22Rv1 (cell line): ENCODE measurements at regions not wholly inside any gene's neighbourhood (a gene's known extent, or its start where the extent isn't known, plus 50 kb on each side); places are given as distances from the start of the nearest gene placed in this dataset.
"Not testable (repeated sequence)": the region's sequence is repeated elsewhere in the genome, so short reads cannot be mapped to it uniquely, and the experiment has no call there.

Experiments used
- H3K27ac ChIP-seq: fragments of 450-650 bp; 2 replicates; pipeline ENCODE4 v1.5.1; 2017
- ZFX ChIP-seq: fragments of 450-650 bp; IDR thresholded peaks from 2 replicates; pipeline ENCODE4 v1.6.1; 2017; ENCODE audit warnings: antibody characterized with exemption, borderline replicate concordance
- TF ChIP-seq, protein P1 (sequence below): fragments of 450-650 bp; IDR thresholded peaks from 2 replicates; pipeline ENCODE4 v1.5.1; 2017; ENCODE audit warnings: mild to moderate bottlenecking

DNA sequence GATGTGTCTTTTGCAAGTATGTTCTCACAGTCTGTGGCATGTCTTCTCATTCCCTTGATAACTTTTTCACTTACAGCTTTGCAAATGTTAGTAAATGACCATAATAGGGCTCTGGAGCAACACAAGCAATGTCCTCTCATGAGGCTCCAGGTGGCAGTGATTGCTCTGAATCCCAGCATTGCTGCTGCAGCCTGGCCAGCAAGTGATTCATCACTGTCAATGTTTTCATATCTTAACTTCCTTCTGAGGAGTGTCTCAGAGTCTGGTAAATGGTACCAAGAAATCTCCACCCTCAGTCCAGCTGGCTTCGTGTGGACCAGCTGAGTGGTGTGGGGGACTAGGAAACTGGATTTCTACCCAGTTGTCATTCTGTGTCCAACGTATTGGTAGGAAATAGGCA is 139.6 kb downstream of the MYLK4 start:
- no peak overlapping the region for H3K27ac ChIP-seq
- no peak for TF ChIP-seq ZFX
- TF ChIP-seq, protein P1, sequence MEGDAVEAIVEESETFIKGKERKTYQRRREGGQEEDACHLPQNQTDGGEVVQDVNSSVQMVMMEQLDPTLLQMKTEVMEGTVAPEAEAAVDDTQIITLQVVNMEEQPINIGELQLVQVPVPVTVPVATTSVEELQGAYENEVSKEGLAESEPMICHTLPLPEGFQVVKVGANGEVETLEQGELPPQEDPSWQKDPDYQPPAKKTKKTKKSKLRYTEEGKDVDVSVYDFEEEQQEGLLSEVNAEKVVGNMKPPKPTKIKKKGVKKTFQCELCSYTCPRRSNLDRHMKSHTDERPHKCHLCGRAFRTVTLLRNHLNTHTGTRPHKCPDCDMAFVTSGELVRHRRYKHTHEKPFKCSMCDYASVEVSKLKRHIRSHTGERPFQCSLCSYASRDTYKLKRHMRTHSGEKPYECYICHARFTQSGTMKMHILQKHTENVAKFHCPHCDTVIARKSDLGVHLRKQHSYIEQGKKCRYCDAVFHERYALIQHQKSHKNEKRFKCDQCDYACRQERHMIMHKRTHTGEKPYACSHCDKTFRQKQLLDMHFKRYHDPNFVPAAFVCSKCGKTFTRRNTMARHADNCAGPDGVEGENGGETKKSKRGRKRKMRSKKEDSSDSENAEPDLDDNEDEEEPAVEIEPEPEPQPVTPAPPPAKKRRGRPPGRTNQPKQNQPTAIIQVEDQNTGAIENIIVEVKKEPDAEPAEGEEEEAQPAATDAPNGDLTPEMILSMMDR: no peak

DNA sequence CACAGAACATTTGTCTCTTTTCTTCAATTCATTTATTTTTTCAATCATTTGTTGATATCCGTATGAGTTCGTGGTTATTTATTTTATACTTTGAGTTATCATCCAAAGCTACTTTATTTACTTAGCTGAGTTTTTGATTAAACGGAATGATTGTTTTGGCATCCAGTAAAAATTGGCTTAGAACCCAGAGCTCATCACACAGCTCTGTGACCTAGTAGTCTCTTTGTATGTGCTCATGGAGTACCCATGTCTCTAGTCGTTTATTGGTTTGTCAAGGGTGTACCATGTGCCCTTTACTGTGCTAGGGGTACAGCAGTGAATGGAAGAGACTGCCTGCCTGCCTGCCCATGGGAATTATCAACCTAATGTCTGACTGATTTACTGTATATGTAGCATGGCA is 142.2 kb downstream of the MYLK4 start:
- no peak overlapping the region for H3K27ac ChIP-seq
- TF ChIP-seq ZFX: no peak
- TF ChIP-seq, protein P1: no peak

DNA sequence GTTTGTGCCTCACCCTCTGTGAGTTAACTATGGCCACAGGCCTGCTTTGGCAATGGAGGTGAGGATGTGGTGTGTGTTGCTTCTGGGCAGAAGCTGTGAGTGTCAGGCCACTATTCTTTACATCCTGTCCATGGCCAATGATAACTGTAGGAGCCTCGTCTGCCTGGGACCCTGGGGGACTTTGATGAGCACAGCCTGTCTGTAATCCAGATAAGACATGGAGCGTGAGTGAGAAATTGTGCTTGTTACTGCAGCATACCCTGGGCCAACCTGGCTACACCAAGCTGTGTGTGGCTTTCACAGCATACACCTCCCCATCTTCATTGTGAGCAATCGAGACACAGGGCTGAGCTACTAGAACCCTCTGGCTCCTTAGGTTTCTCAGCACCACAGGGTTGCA is 150.4 kb downstream of the MYLK4 start:
- TF ChIP-seq, protein P1: no peak
- no peak for TF ChIP-seq ZFX
- no peak overlapping the region for H3K27ac ChIP-seq

DNA sequence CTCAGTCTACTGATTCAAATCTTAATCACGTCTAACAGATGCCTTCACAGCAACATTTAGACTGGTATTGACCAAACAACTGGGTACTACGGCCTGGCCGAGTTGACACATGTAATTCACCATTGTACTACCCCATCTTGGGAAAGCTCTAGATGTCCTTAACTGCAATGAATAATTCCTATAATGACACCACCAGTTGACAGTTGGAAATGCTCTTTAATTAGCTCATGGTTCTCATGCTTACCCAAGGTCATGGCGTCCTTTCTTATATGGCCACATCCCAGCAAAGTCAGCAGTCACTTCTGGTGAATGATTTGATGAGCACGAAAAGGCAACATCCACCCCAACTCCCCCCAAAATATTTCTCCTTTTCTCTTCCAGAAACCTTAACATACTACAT is 150.9 kb downstream of the MYLK4 start:
- no peak overlapping the region for H3K27ac ChIP-seq
- TF ChIP-seq, protein P1: no peak
- no peak for TF ChIP-seq ZFX

DNA sequence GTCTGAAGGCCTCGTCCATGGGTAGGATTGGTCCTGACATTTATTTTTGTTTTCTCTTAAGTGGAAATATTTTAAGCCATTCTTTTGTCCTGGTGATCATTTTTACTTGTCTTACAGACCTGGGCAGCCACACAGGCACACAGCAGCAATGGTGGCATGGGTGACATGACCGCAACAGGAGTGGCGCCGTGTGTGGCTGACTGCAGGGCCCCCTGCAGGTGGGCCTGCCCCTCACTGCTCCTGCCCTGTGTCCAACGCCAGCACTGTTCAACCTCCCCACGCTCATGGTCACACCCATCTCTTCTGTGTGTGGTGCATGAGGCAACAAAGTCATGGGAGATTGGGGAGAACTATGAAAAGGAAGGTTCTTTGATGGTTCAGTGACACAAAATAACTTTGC is 151.9 kb downstream of the MYLK4 start:
- H3K27ac ChIP-seq: no peak overlapping the region
- no peak for TF ChIP-seq ZFX
- TF ChIP-seq, protein P1: no peak

DNA sequence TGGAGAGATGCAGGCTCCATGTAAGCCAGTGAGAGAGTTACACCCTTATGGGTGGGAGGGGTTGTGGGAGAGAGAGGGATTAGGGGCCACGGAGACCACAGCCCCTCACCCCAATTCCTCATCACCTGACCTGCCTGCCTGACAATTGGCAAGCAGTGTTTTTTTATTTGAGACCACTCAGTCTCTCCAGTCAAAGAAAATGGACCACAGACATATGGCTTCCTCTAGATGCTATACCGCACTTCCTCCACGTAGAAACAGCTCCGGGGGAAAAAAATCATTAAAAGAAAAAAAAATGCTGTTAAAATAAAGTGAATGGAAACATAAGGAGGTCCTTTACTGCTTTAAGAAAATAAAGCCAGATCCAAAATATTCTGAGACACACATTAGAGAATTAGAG is 152.7 kb downstream of the MYLK4 start:
- TF ChIP-seq ZFX: no peak
- TF ChIP-seq, protein P1: no peak
- no peak overlapping the region for H3K27ac ChIP-seq

DNA sequence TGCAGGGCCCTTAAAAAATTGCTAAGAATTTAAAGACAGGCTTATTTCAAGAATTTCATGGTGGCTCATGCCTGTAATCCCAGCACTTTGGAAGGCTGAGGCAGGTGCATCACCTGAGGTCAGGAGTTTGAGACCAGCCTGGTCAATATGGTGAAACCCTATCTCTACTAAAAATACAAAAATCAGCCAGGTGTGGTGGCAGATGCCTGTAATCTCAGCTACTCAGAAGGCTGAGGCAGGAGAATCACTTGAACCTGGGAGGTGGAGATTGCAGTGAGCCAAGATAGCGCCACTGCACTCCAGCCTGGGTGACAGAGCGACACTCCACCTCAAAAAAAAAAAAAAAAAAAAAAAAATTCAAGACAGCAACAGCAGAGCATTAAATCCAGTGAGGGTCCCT is 153.3 kb downstream of the MYLK4 start:
- not testable (repeated sequence) for H3K27ac ChIP-seq

DNA sequence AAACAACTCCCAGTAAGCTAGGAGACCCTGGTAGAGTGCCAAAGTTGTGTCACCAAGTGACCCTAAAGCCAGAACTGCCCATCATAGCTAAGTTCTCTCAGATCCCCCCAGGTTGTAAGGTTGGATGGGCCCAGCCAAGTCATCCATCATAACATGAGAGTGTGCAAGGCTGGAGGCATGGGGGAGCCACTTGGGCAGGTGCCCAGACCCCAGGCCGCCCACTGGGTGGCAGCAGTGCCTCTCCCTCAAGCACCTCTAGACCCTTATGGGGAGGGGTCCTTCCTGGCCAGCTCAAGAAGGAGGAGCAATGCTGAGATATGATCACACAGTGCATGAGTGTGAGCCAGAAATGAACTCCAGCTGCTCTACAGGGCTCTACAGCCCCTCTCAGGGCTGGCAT is 154.5 kb downstream of the MYLK4 start:
- TF ChIP-seq, protein P1: peak; percentile 11; the same call in 1 of the 2 replicates
- TF ChIP-seq ZFX: no peak

More for the DNA sequence above, 154.5 kb downstream of the MYLK4 start:
- H3K27ac ChIP-seq: no peak overlapping the region
